M059J (cell line): ENCODE measurements at regions not wholly inside any gene's neighbourhood (a gene's known extent, or its start where the extent isn't known, plus 50 kb on each side); places are given as distances from the start of the nearest gene placed in this dataset.
A peak's percentile ranks its signal among the peaks of the same experiment; 100 is the strongest.

ENCODE experiments used
- DNase-seq: peaks from one replicate; pipeline ENCODE4 v3.0.0-alpha.2; 2012; ENCODE audit warnings: low read depth

- no peak for DNase-seq
Observed at GRCh38 chr9:107064378-107064777, 201.4 kb downstream of the ZNF462 start.

DNA sequence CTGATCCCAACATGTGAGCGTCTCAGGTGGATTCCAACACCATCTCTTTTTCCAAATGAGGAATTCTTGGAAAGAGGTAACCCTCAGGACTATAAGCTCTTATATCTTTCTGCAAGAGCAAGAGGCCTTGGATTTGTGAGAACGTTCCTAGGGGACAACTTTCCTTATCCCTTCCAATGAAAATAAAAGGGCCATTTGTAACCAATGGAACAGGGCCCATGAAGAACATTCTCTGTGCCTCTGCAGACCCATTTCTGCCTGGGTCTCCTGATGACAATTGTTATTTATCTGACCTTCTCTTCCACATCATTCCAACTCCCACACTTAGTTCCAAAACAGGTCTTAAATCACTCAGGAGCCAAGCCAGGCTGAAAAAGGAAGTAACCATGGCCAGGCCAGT lies 202.6 kb downstream of the ZNF462 start:
- DNase-seq, result no peak

DNA sequence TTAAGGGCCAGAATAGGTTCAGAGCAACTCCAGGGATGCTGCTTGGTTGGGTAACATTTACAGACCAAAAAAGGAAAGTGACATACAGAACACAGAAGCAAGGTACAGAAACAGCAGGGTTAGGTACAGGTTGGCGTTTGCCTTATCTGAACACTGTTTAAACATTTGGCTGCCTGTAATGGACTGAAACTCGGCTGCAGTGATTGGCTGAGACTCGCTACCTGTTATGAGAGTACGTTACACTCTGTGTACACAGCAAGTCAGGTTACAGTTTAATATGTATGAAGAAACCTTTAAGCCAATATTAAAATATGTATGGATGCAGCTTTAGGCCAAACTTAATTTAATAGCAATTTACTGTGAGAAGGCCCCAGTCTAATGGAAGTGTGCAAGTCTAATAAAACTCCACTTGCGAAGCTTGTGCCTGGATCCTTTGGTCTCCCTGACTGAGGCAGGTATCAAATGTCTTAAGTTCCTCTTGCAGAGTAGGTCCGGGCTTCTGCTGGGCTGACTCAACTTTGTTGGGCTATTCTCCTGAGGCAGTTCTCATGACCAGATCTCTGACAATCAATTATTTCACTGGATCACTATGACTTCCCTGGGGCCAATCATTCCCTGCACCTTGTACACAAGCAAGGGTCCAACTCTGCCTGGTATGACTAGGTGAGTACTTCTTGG lies 204.9 kb downstream of the ZNF462 start:
- peak; percentile 3 for DNase-seq

GRCh38 chr9:107068581-107068980 lies 205.6 kb downstream of the ZNF462 start:
- no peak for DNase-seq

GRCh38 chr9:107070586-107070985 lies 207.6 kb downstream of the ZNF462 start:
- no peak for DNase-seq

GRCh38 chr9:107078061-107078460 lies 205.0 kb upstream of the RAD23B start:
- DNase-seq, result no peak

DNA sequence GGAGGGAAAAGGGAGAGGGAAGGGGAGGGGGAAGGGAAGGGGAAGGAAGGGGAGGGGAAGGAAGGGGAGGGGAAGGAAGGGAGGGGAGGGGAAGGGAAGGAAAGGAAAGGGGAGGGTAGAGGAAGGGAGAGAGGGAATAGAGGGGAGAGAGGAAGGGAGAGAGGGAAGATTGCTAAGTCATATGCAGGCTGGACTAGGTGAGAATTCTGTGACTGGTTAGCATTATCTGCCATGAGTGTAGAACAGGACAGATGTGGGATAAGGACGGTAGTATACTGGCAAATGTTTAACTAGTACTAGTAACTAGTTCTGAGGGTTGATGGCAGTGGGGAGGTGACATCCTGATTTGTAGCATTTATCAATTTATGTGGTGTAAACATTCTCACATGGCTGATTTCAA lies 203.5 kb upstream of the RAD23B start:
- DNase-seq, result no peak

- no peak for DNase-seq
Observed at GRCh38 chr9:107080130-107080529, 202.9 kb upstream of the RAD23B start.

GRCh38 chr9:107086460-107086859 lies 196.6 kb upstream of the RAD23B start:
- no peak for DNase-seq

DNA sequence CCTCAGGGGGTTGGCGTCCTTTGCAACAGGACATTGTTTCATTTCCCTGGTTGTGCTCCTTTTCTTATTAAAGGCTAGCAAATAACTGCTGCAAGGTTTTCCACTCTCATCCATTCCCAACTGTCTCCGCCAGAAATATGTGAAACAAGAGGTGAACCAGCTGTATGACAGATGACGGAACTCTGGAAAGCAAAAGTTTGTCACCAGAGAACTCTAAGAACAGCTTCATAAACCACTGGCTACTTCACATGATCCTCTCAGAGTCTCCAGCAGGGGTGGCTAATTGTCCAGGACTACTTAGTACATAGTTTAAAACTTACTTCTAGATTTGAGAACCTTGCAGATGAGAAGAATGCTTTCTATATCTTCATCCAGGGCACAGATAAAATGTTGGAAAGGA lies 195.9 kb upstream of the RAD23B start:
- no peak for DNase-seq

DNA sequence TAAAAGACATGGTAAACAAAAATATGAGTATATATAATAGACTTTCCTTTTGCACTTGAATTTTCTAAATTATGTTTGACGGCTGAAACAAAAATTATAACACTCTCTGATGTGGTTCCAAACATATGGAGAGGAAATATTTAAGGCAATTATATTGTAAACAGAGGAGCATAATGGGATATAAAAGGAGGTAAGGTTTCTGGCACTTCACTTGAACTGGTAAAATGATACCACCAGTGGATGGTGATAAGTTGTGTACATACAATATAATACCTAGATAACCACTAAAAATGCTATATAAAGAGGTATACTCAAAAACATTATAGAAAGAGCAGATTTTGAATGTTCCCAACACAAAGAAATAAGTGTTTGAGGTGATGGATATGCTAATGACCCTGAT lies 192.9 kb upstream of the RAD23B start:
- DNase-seq, result no peak

- no peak for DNase-seq
Observed at GRCh38 chr9:107093365-107094060, 189.6 kb upstream of the RAD23B start.

- DNase-seq, result no peak
Observed at GRCh38 chr9:107094370-107094769, 188.7 kb upstream of the RAD23B start.

GRCh38 chr9:107100591-107100990 lies 182.5 kb upstream of the RAD23B start:
- no peak for DNase-seq

- DNase-seq, result no peak
Observed at GRCh38 chr9:107102011-107102410, 181.1 kb upstream of the RAD23B start.

GRCh38 chr9:107103621-107104020 lies 179.5 kb upstream of the RAD23B start:
- no peak for DNase-seq

GRCh38 chr9:107105784-107106183 lies 177.3 kb upstream of the RAD23B start:
- DNase-seq, result no peak

DNA sequence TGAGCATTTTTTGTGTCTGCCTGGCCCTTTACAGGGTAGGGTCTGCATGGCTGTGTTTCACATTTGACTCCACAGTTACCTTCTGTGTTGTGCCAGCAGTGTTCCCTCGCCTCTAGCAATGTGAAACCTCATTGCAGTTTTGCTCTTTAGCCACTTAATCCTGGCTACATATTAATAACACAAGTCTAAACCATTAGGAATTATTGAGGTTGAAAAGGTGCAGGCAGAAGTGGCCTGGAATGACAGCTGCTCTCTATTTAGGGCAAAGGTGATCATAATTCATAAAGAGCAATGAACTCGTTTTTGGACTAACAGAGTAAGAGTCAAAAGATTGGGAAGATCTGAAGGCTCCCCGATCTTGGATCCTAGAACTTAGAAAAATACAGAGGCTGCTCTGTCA lies 176.7 kb upstream of the RAD23B start:
- no peak for DNase-seq

- no peak for DNase-seq
Observed at GRCh38 chr9:107108342-107109130, 174.5 kb upstream of the RAD23B start.

- DNase-seq, result no peak
Observed at GRCh38 chr9:107109324-107109723, 173.8 kb upstream of the RAD23B start.

GRCh38 chr9:107110153-107110552 lies 172.9 kb upstream of the RAD23B start:
- no peak for DNase-seq

GRCh38 chr9:107112707-107113243 lies 170.3 kb upstream of the RAD23B start:
- no peak for DNase-seq
